ENCODE measurements at regions not wholly inside any gene's neighbourhood (a gene's known extent, or its start where the extent isn't known, plus 50 kb on each side); places are given as distances from the start of the nearest gene placed in this dataset.
"Not testable (repeated sequence)": the region's sequence is repeated elsewhere in the genome, so short reads cannot be mapped to it uniquely, and the experiment has no call there.

GRCh38 chr10:130356429-130356828, 220.2 kb downstream of the GLRX3 start:
- TF ChIP-seq CTCF (IDR thresholded peaks at IDR 0.05; ENCODE audit: low read depth, low read length); EZH2phosphoT487 (IDR thresholded peaks at IDR 0.05; ENCODE audit: low read depth): not testable (repeated sequence)

All from OCI-LY3 (cell line).